ENCODE measurements at regions not wholly inside any gene's neighbourhood (a gene's known extent, or its start where the extent isn't known, plus 50 kb on each side); places are given as distances from the start of the nearest gene placed in this dataset.

DNA sequence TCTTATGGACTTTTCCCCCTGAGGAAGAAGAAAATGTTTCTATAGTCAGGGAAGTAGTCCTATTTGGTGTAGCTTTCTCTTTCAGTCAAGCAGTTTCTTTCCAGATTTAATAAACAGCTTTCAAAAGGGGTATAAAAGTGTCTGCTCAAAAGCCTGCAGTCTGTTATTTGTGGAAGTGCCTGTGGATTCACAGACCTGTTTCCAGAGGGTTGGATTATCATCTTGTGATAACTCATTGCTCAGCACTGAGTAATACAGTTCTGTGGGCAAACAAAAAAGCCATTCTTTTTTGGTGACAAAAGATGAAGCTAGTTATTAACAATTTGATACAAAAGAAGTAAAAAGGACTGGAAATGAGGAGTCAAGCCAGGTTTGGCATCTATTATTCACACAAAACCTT, 358.2 kb upstream of the ID4 start:
- H2AFZ ChIP-seq (ENCODE audit: low read depth, low read length): no peak overlapping the region
- BruUV-seq (replicated peaks): no TSS peak
- DNase-seq (ENCODE audit: low read depth, low spot score): no peak
- POLR2A ChIA-PET: no interaction called here
- H3K9me1 ChIP-seq (replicated peaks; ENCODE audit: control insufficient read depth, extremely low read depth, insufficient read depth, low read length): no peaks in the 10 kb centered on the region
- CTCF ChIA-PET: no interaction called here
- no peaks in the 10 kb centered on the region for H3K27me3 ChIP-seq (ENCODE audit: control insufficient read depth in 2 of 2, insufficient read depth in 2 of 2, low read length in 2 of 2)
- H3K4me3 ChIP-seq (replicated peaks in 1 of 3; ENCODE audit: insufficient read depth in 1 of 3, low read depth in 1 of 3, low read length in 3 of 3): no peak overlapping the region
- FAIRE-seq: no peak
- dilution Hi-C loops (cut with MboI; ENCODE audit: extremely low pct_ligation_motif_present, low sequenced_read_pairs): no loop called here
- no peaks in the 10 kb centered on the region for H4K20me1 ChIP-seq (replicated peaks; ENCODE audit: control insufficient read depth, extremely low read depth, insufficient read depth, low read length)
- H3K27ac ChIP-seq (ENCODE audit: insufficient read depth, low read depth, low read length): no peak overlapping the region
- intact Hi-C loops (cut with micrococcal nuclease): no loop called here
- no peaks in the 10 kb centered on the region for H3K4me1 ChIP-seq (ENCODE audit: control insufficient read depth, extremely low read depth, insufficient read depth, low read length)
- no peaks in the 10 kb centered on the region for H3K9me3 ChIP-seq (replicated peaks; ENCODE audit: control insufficient read depth, insufficient read depth, low read length)
- no peak overlapping the region for H3K9ac ChIP-seq (replicated peaks; ENCODE audit: extremely low read depth, insufficient read depth, low read length)
- no peaks in the 10 kb centered on the region for H3K36me3 ChIP-seq (ENCODE audit: control insufficient read depth in 2 of 2, extremely low read depth in 1 of 2, insufficient read depth in 2 of 2, low read length in 2 of 2)
- no peak overlapping the region for H3K4me2 ChIP-seq (ENCODE audit: insufficient read depth, low read length)
- TF ChIP-seq POLR2AphosphoS5 (IDR thresholded peaks at IDR 0.05; ENCODE audit: insufficient read depth, low read depth, low read length): no peak
- TF ChIP-seq FOS (IDR thresholded peaks at IDR 0.05; ENCODE audit: borderline replicate concordance, insufficient read depth, low read length): no peak
- TF ChIP-seq GATA2 (IDR thresholded peaks at IDR 0.05; ENCODE audit: insufficient read depth, insufficient read length, low read depth, low read length): no peak
- TF ChIP-seq, protein P1, sequence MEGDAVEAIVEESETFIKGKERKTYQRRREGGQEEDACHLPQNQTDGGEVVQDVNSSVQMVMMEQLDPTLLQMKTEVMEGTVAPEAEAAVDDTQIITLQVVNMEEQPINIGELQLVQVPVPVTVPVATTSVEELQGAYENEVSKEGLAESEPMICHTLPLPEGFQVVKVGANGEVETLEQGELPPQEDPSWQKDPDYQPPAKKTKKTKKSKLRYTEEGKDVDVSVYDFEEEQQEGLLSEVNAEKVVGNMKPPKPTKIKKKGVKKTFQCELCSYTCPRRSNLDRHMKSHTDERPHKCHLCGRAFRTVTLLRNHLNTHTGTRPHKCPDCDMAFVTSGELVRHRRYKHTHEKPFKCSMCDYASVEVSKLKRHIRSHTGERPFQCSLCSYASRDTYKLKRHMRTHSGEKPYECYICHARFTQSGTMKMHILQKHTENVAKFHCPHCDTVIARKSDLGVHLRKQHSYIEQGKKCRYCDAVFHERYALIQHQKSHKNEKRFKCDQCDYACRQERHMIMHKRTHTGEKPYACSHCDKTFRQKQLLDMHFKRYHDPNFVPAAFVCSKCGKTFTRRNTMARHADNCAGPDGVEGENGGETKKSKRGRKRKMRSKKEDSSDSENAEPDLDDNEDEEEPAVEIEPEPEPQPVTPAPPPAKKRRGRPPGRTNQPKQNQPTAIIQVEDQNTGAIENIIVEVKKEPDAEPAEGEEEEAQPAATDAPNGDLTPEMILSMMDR (IDR thresholded peaks at IDR 0.05; ENCODE audit: extremely low read depth in 1 of 2, insufficient read depth in 1 of 2, low read depth in 1 of 2, low read length in 2 of 2): no peak
- no peaks in the 10 kb centered on the region for H3K79me2 ChIP-seq (ENCODE audit: control insufficient read depth, insufficient read depth, low read length)

DNA sequence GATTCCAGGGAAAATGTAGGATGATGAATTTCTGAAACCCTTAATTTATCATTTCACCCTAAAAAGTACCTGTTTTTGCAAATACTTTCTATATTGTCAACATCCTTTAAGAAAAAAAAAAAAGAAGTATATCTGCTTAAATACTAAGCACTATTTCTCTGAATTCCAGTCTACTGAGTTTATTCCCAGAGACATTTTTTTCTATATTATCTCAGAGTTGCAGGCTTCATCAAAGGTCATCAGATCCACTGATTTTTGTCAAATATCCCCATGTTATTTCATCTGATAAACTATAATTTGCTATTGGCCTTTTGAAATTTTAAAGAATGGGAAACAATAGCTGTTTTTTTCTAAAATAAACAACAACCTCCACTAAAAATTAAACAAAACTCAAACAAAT, 357.6 kb upstream of the ID4 start:
- Histone ChIP-seq H3K9ac (replicated peaks; ENCODE audit: extremely low read depth, insufficient read depth, low read length) (no peak overlapping the region), H3K27me3 (ENCODE audit: control insufficient read depth in 2 of 2, insufficient read depth in 2 of 2, low read length in 2 of 2) (no peaks in the 10 kb centered on the region), H3K4me3 (replicated peaks in 1 of 3; ENCODE audit: insufficient read depth in 1 of 3, low read depth in 1 of 3, low read length in 3 of 3) (no peak overlapping the region), H3K4me1 (ENCODE audit: control insufficient read depth, extremely low read depth, insufficient read depth, low read length) (no peaks in the 10 kb centered on the region), H3K36me3 (ENCODE audit: control insufficient read depth in 2 of 2, extremely low read depth in 1 of 2, insufficient read depth in 2 of 2, low read length in 2 of 2) (no peaks in the 10 kb centered on the region), H3K4me2 (ENCODE audit: insufficient read depth, low read length) (no peak overlapping the region), H2AFZ (ENCODE audit: low read depth, low read length) (no peak overlapping the region), H3K79me2 (ENCODE audit: control insufficient read depth, insufficient read depth, low read length) (no peaks in the 10 kb centered on the region), H3K27ac (ENCODE audit: insufficient read depth, low read depth, low read length) (no peak overlapping the region), H3K9me3 (replicated peaks; ENCODE audit: control insufficient read depth, insufficient read depth, low read length) (no peaks in the 10 kb centered on the region), H3K9me1 (replicated peaks; ENCODE audit: control insufficient read depth, extremely low read depth, insufficient read depth, low read length) (no peaks in the 10 kb centered on the region), H4K20me1 (replicated peaks; ENCODE audit: control insufficient read depth, extremely low read depth, insufficient read depth, low read length) (no peaks in the 10 kb centered on the region)
- ChIA-PET CTCF (no interaction called here), POLR2A (no interaction called here)
- dilution Hi-C loops (cut with MboI; ENCODE audit: extremely low pct_ligation_motif_present, low sequenced_read_pairs): no loop called here
- DNase-seq (ENCODE audit: low read depth, low spot score) (no peak), FAIRE-seq (no peak)
- BruUV-seq (replicated peaks): no TSS peak
- intact Hi-C loops (cut with micrococcal nuclease): no loop called here
- TF ChIP-seq GATA2 (IDR thresholded peaks at IDR 0.05; ENCODE audit: insufficient read depth, insufficient read length, low read depth, low read length): no peak
- no peak for TF ChIP-seq MYC (IDR thresholded peaks at IDR 0.05; ENCODE audit: low read depth, low read length)
- TF ChIP-seq, protein P2, sequence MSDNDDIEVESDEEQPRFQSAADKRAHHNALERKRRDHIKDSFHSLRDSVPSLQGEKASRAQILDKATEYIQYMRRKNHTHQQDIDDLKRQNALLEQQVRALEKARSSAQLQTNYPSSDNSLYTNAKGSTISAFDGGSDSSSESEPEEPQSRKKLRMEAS (IDR thresholded peaks at IDR 0.05; ENCODE audit: insufficient read depth, insufficient read length): no peak
- no peak for TF ChIP-seq FOS (IDR thresholded peaks at IDR 0.05; ENCODE audit: borderline replicate concordance, insufficient read depth, low read length)
- TF ChIP-seq POLR2A (IDR thresholded peaks at IDR 0.05; ENCODE audit: low read depth, low read length): no peak
- no peak for TF ChIP-seq POLR2AphosphoS5 (IDR thresholded peaks at IDR 0.05; ENCODE audit: insufficient read depth, low read depth, low read length)
- no peak for TF ChIP-seq JUN (IDR thresholded peaks at IDR 0.05; ENCODE audit: borderline replicate concordance, insufficient read depth, insufficient read length, low read depth)
- TF ChIP-seq EZH2 (IDR thresholded peaks at IDR 0.05; ENCODE audit: borderline replicate concordance, low read depth, low read length, severe bottlenecking): no peak
- TF ChIP-seq, protein P1 (IDR thresholded peaks at IDR 0.05; ENCODE audit: extremely low read depth in 1 of 2, insufficient read depth in 1 of 2, low read depth in 1 of 2, low read length in 2 of 2): no peak

All from endothelial cell of umbilical vein (primary cell).